ENCODE measurements at regions not wholly inside any gene's neighbourhood (a gene's known extent, or its start where the extent isn't known, plus 50 kb on each side); places are given as distances from the start of the nearest gene placed in this dataset.
"Not testable (repeated sequence)": the region's sequence is repeated elsewhere in the genome, so short reads cannot be mapped to it uniquely, and the experiment has no call there.

DNA sequence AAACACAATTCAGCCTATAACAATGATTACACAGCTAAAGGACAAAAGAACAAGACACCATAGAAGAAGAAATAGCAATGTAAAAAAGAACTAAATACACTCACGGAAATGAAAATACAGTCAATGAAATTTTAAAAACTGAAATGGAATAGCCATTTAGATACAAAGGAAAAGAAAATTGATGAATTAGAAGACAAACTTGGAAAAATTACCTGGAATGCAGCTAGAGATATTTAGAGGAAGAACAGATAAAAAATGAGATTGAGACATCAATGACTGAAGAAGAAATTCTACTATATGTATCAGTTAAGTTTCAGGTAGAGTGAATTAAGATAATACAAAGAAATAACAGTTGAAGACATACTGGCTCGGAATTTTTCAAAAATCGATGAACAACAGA, 430.4 kb upstream of the NR5A2 start:
- H3K9me3 ChIP-seq, result no peaks in the 10 kb centered on the region
- no peak for DNase-seq
- WGBS, 2 donors, result 80 to 98% methylated on average over 3 of the region's 3 CpGs
- ATAC-seq (ENCODE audit: low FRiP score in 2 of 2), result no peak
- H3K27ac ChIP-seq, result no peak overlapping the region
- TF ChIP-seq POLR2AphosphoS5 (IDR thresholded peaks at IDR 0.05) (no peak), POLR2A (IDR thresholded peaks at IDR 0.05) (no peak), EP300 (IDR thresholded peaks at IDR 0.05) (no peak)
- TF ChIP-seq, protein P1, sequence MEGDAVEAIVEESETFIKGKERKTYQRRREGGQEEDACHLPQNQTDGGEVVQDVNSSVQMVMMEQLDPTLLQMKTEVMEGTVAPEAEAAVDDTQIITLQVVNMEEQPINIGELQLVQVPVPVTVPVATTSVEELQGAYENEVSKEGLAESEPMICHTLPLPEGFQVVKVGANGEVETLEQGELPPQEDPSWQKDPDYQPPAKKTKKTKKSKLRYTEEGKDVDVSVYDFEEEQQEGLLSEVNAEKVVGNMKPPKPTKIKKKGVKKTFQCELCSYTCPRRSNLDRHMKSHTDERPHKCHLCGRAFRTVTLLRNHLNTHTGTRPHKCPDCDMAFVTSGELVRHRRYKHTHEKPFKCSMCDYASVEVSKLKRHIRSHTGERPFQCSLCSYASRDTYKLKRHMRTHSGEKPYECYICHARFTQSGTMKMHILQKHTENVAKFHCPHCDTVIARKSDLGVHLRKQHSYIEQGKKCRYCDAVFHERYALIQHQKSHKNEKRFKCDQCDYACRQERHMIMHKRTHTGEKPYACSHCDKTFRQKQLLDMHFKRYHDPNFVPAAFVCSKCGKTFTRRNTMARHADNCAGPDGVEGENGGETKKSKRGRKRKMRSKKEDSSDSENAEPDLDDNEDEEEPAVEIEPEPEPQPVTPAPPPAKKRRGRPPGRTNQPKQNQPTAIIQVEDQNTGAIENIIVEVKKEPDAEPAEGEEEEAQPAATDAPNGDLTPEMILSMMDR (IDR thresholded peaks at IDR 0.05), result no peak
- no peaks in the 10 kb centered on the region for H3K36me3 ChIP-seq
- H3K4me1 ChIP-seq, result no peaks in the 10 kb centered on the region
- H3K27me3 ChIP-seq, result no peaks in the 10 kb centered on the region
- no peak overlapping the region for H3K4me3 ChIP-seq

DNA sequence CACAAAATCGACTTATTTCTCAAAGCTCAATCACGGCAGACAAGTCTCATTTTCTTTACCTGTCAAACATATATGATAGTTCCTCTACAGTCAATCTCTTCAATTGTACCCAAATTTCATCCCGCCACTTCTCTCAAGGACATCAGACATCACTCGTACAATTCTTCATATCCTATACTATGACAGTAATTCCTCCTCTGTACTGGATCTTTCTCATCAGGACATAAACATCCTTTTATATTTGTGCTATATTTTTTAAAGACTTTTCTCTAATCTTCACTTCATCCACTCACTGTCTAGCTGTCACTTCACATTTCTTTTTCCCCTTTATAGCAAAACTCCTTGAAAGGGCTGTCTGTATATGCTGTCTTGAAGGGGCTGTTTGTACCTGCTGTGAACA, 419.1 kb upstream of the NR5A2 start:
- no peaks in the 10 kb centered on the region for H3K36me3 ChIP-seq
- ATAC-seq (ENCODE audit: low FRiP score in 2 of 2) (no peak), DNase-seq (no peak)
- H3K27ac ChIP-seq, result no peak overlapping the region
- no peaks in the 10 kb centered on the region for H3K9me3 ChIP-seq
- TF ChIP-seq POLR2AphosphoS5 (IDR thresholded peaks at IDR 0.05) (no peak), POLR2A (IDR thresholded peaks at IDR 0.05) (no peak), EP300 (IDR thresholded peaks at IDR 0.05) (no peak)
- TF ChIP-seq, protein P1 (IDR thresholded peaks at IDR 0.05), result no peak
- no peak overlapping the region for H3K4me3 ChIP-seq
- H3K4me1 ChIP-seq, result no peaks in the 10 kb centered on the region
- no peaks in the 10 kb centered on the region for H3K27me3 ChIP-seq
- 91 to 92% methylated on average over 4 of the region's 4 CpGs for WGBS, 2 donors

DNA sequence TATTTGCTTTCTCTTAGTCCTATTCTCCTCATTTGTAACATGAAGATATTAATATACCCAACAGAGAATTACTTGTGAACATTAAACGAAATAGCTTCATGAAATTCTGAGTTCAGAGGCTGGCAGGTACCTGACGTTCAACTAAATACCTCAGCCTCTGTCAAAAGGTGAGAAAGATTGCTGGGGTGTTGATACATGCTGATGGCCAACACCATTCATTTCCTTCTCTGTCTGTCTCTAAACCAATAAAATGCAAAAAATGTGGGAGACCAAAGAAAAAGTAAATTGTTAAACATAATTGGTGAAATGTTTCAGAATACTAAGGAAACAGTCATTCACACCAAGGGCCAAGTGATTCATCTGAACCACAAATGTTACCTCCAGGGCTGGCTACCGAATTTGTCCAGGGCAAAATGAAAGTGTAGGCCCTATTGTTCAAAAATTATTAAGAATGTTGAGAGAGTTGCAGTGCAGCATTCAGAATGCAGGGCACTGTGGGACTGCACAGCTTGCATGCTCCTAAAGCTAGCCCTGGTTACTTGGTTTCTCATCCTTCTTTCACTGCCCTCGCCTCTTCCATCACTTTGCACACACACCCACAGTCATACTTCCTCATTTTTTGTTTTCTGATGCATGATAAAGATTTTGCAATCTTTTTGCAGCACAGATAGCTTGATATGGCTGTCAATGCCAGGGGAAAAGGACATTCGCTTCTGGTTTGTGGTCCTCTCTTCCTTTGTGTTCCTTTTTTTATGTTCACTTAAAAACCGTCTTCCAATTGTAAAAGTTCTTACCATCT, 414.3 kb upstream of the NR5A2 start:
- Histone ChIP-seq H3K4me3 (no peak overlapping the region), H3K27ac (no peak overlapping the region), H3K36me3 (no peaks in the 10 kb centered on the region), H3K9me3 (no peaks in the 10 kb centered on the region), H3K4me1 (no peaks in the 10 kb centered on the region), H3K27me3 (no peaks in the 10 kb centered on the region)
- ATAC-seq (ENCODE audit: low FRiP score in 2 of 2) (no peak), DNase-seq (no peak)
- WGBS, 2 donors, result 64 to 65% methylated on average over 6 of the region's 6 CpGs
- no peak for TF ChIP-seq EP300 (IDR thresholded peaks at IDR 0.05)

DNA sequence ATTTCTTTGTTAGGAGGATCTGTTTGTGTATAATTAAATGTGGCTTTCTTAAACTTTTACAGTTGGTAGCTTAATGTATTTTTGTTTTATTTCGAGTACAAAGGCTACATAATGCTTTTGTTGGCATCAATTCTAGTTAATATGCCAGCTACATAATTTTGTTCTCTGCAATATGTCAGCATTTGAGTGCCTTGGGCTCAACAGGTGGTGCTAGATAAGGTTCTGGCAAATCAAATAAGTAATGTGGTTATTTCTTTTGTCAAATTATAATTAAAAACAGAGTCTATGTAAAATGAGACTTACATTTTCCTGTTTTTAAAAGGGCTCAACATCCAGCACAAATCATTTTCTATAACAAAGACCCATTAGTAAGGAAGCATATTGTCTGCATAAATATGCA, 410.6 kb upstream of the NR5A2 start:
- TF ChIP-seq, protein P1 (IDR thresholded peaks at IDR 0.05), result no peak
- TF ChIP-seq POLR2A (IDR thresholded peaks at IDR 0.05) (no peak), POLR2AphosphoS5 (IDR thresholded peaks at IDR 0.05) (no peak), EP300 (IDR thresholded peaks at IDR 0.05) (no peak)
- Histone ChIP-seq H3K27me3 (no peaks in the 10 kb centered on the region), H3K36me3 (no peaks in the 10 kb centered on the region), H3K9me3 (no peaks in the 10 kb centered on the region), H3K4me1 (no peaks in the 10 kb centered on the region), H3K27ac (no peak overlapping the region), H3K4me3 (no peak overlapping the region)
- 33 to 45% methylated on average over 1 of the region's 1 CpG for WGBS, 2 donors
- DNase-seq (no peak), ATAC-seq (ENCODE audit: low FRiP score in 2 of 2) (no peak)

DNA sequence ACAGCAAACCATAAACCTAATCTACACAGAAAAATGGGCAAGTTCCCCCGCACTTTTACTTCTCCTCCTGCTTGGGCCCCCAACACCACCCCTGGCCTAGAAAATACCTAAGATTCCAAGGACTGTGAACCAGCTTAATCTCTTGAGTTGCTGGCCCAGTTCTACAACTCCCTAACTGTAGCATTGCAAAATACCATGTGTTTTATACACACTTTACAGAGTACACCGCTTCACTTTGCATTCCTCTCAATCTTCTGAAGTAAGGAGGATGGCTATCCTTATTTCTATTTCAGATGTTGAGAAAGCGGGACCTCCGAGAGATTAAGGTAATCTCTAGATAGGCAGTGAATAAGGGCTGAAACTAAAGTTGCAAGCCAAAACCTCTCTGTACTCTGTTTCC, 408.3 kb upstream of the NR5A2 start:
- WGBS, 2 donors, result 72 to 73% methylated on average over 4 of the region's 4 CpGs
- ATAC-seq (ENCODE audit: low FRiP score in 2 of 2), result no peak

DNA sequence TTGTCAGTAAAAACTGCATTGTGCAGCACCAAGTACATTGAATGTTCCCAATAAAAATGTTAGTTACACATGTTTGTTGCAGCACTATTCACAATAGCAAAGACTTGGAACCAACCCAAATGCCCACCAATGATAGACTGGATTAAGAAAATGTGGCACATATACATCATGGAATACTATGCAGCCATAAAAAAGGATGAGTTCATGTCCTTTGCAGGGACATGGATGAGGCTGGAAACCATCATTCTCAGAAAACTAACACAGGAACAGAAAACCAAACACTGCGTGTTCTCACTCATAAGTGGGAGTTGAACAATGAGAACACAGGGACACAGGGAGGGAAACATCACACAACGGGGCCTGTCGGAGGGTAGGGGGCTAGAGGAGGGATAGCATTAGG, 401.3 kb upstream of the NR5A2 start:
- not testable (repeated sequence) for H3K36me3 ChIP-seq

More for the DNA sequence above, 408.3 kb upstream of the NR5A2 start:
- Histone ChIP-seq H3K27ac (no peak overlapping the region), H3K4me3 (no peak overlapping the region), H3K4me1 (no peaks in the 10 kb centered on the region), H3K9me3 (no peaks in the 10 kb centered on the region), H3K27me3 (no peaks in the 10 kb centered on the region), H3K36me3 (no peaks in the 10 kb centered on the region)
- no peak for TF ChIP-seq POLR2AphosphoS5 (IDR thresholded peaks at IDR 0.05)
- no peak for TF ChIP-seq EP300 (IDR thresholded peaks at IDR 0.05)
- DNase-seq, result no peak

More for the DNA sequence above, 401.3 kb upstream of the NR5A2 start:
- not testable (repeated sequence) for H3K27ac ChIP-seq; DNase-seq; H3K4me1 ChIP-seq; H3K27me3 ChIP-seq; H3K4me3 ChIP-seq; H3K9me3 ChIP-seq; ATAC-seq (ENCODE audit: low FRiP score in 2 of 2)
- WGBS, 2 donors, result 95 to 100% methylated on average over 3 of the region's 3 CpGs

Data from upper lobe of left lung (tissue), 6 donors.